ENCODE measurements at regions not wholly inside any gene's neighbourhood (a gene's known extent, or its start where the extent isn't known, plus 50 kb on each side); places are given as distances from the start of the nearest gene placed in this dataset.

DNA sequence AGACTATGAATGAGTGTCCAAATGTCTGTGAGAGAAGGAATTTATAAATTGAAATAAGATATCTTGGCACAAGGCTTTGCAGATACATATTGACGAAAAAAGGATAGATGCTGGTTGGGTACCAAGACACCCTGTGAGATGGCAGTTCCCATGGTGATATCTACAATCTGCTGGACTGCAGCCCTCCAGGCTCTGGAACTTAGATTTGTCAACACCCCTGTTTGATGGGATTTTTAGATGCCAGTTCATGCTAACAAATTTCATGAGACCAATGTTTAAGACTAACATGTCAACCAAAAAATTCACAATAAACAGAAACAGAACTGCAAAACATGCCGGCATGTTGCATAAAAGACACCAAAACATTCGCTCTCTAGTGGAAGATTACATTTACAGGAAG, 400.3 kb upstream of the CNTNAP5 start:
- DNase-seq, result no peak
- H4K20me1 ChIP-seq (ENCODE audit: insufficient read depth), result no peaks in the 10 kb centered on the region
- H3K4me2 ChIP-seq, result no peak overlapping the region
- no peaks in the 10 kb centered on the region for H3K9me2 ChIP-seq (ENCODE audit: insufficient read depth)
- no peak overlapping the region for H2AFZ ChIP-seq
- BruUV-seq (replicated peaks), result no TSS peak
- no peaks in the 10 kb centered on the region for H3F3A ChIP-seq (ENCODE audit: insufficient read depth, low read depth)
- H3K4me3 ChIP-seq, result no peak overlapping the region
- intact Hi-C loops (cut with micrococcal nuclease; ENCODE audit: unreplicated experiment), result no loop called here
- no peak overlapping the region for H3K27ac ChIP-seq
- ChIA-PET CTCF (no interaction called here), POLR2A (ENCODE audit: unreplicated experiment) (no interaction called here)
- no peaks in the 10 kb centered on the region for H3K27me3 ChIP-seq (ENCODE audit: insufficient read depth, low read depth)
- no peaks in the 10 kb centered on the region for H3K36me3 ChIP-seq (ENCODE audit: low read depth)
- no peaks in the 10 kb centered on the region; the same call in 1 of the 2 replicates for H3K9me3 ChIP-seq (ENCODE audit: insufficient read depth, low read depth)
- H3K4me1 ChIP-seq (replicated peaks; ENCODE audit: insufficient read depth), result no peaks in the 10 kb centered on the region
- H3K79me2 ChIP-seq (ENCODE audit: low read depth), result no peaks in the 10 kb centered on the region
- TF ChIP-seq, protein P1, sequence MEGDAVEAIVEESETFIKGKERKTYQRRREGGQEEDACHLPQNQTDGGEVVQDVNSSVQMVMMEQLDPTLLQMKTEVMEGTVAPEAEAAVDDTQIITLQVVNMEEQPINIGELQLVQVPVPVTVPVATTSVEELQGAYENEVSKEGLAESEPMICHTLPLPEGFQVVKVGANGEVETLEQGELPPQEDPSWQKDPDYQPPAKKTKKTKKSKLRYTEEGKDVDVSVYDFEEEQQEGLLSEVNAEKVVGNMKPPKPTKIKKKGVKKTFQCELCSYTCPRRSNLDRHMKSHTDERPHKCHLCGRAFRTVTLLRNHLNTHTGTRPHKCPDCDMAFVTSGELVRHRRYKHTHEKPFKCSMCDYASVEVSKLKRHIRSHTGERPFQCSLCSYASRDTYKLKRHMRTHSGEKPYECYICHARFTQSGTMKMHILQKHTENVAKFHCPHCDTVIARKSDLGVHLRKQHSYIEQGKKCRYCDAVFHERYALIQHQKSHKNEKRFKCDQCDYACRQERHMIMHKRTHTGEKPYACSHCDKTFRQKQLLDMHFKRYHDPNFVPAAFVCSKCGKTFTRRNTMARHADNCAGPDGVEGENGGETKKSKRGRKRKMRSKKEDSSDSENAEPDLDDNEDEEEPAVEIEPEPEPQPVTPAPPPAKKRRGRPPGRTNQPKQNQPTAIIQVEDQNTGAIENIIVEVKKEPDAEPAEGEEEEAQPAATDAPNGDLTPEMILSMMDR (conservative IDR thresholded peaks at IDR 0.05), result no peak
- TF ChIP-seq EZH2 (IDR thresholded peaks at IDR 0.05; ENCODE audit: low read depth), result no peak

DNA sequence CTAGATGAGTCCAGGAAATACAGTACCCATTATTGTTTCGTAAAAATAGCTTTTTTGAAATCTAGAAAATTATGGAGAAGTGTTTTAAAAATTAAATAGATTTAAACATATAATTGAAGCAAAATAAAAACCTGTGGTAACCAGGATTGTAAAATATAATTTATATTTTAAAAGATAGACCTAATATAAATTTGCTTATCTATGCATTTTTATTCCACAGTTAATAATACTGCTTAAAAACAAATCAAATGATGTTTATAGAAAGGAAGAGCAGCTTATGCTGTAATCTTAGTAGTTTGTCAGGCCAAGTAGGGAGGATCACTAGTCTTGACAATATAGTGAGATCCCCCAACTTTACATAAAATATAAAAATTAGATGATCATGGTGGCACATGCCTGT, 388.9 kb upstream of the CNTNAP5 start:
- TF ChIP-seq EZH2 (IDR thresholded peaks at IDR 0.05; ENCODE audit: low read depth), result no peak
- TF ChIP-seq, protein P1 (conservative IDR thresholded peaks at IDR 0.05), result no peak
- H3K4me1 ChIP-seq (replicated peaks; ENCODE audit: insufficient read depth), result no peaks in the 10 kb centered on the region
- POLR2A ChIA-PET (ENCODE audit: unreplicated experiment), result no interaction called here
- DNase-seq, result no peak
- no peak overlapping the region for H3K4me2 ChIP-seq
- no peaks in the 10 kb centered on the region for H3K36me3 ChIP-seq (ENCODE audit: low read depth)
- no TSS peak for BruUV-seq (replicated peaks)
- no peaks in the 10 kb centered on the region for H3F3A ChIP-seq (ENCODE audit: insufficient read depth, low read depth)
- intact Hi-C loops (cut with micrococcal nuclease; ENCODE audit: unreplicated experiment), result no loop called here
- H3K9me2 ChIP-seq (ENCODE audit: insufficient read depth), result no peaks in the 10 kb centered on the region
- H3K27ac ChIP-seq, result no peak overlapping the region
- CTCF ChIA-PET, result no interaction called here
- no peaks in the 10 kb centered on the region for H3K27me3 ChIP-seq (ENCODE audit: insufficient read depth, low read depth)
- H3K4me3 ChIP-seq, result no peak overlapping the region
- H3K79me2 ChIP-seq (ENCODE audit: low read depth), result no peaks in the 10 kb centered on the region
- H4K20me1 ChIP-seq (ENCODE audit: insufficient read depth), result no peaks in the 10 kb centered on the region
- H3K9me3 ChIP-seq (ENCODE audit: insufficient read depth, low read depth), result no peaks in the 10 kb centered on the region
- H2AFZ ChIP-seq, result no peak overlapping the region

DNA sequence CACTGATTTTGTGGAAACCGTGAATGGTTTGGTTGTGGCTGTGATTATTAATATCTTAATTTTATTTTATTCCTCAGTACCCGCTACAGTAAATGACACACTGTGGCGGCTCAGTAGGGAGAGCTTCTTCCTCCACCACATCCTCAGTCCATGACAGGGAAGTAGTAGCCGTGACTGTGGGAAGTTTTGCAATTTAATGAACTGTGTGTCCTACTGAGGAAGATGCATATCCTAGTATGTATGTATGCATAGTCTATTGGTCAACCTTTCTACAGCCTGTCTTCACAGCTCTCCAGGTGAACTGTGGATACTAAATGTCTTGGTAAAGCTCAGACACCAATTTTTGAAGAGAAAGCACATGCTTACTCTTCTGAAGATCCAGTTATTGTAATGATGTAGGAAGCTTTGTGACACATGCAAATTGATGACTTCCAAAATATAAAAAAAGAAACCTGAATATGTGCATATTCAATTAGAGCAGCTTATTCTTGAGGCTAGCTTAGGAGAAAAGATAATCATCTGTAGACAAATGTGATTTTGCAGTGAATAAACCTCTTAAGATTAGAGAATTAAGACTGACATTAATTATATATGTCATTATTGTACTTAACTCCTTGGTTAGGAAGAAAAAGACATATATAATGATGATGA, 384.3 kb upstream of the CNTNAP5 start:
- intact Hi-C loops (cut with micrococcal nuclease; ENCODE audit: unreplicated experiment), result no loop called here
- no peaks in the 10 kb centered on the region for H3K79me2 ChIP-seq (ENCODE audit: low read depth)
- no peaks in the 10 kb centered on the region for H3K27me3 ChIP-seq (ENCODE audit: insufficient read depth, low read depth)
- no peaks in the 10 kb centered on the region for H3K36me3 ChIP-seq (ENCODE audit: low read depth)
- no peak for TF ChIP-seq EZH2 (IDR thresholded peaks at IDR 0.05; ENCODE audit: low read depth)
- TF ChIP-seq, protein P1 (conservative IDR thresholded peaks at IDR 0.05), result no peak
- H3F3A ChIP-seq (ENCODE audit: insufficient read depth, low read depth), result no peaks in the 10 kb centered on the region
- H3K4me2 ChIP-seq, result no peak overlapping the region
- H3K4me3 ChIP-seq, result no peak overlapping the region
- DNase-seq, result no peak
- CTCF ChIA-PET, result no interaction called here
- H3K27ac ChIP-seq, result no peak overlapping the region
- H3K9me3 ChIP-seq (ENCODE audit: insufficient read depth, low read depth), result no peaks in the 10 kb centered on the region
- H2AFZ ChIP-seq, result no peak overlapping the region
- no peaks in the 10 kb centered on the region for H3K9me2 ChIP-seq (ENCODE audit: insufficient read depth)
- H3K4me1 ChIP-seq (replicated peaks; ENCODE audit: insufficient read depth), result no peaks in the 10 kb centered on the region
- no peaks in the 10 kb centered on the region for H4K20me1 ChIP-seq (ENCODE audit: insufficient read depth)
- POLR2A ChIA-PET (ENCODE audit: unreplicated experiment), result no interaction called here
- BruUV-seq (replicated peaks), result no TSS peak

Measured in PC-9 (cell line).